ENCODE measurements at regions not wholly inside any gene's neighbourhood (a gene's known extent, or its start where the extent isn't known, plus 50 kb on each side); places are given as distances from the start of the nearest gene placed in this dataset.

- TF ChIP-seq CTCF (IDR thresholded peaks at IDR 0.05; ENCODE audit: insufficient read depth, low read length, poor library complexity, severe bottlenecking): no peak
- Histone ChIP-seq H3K36me3 (ENCODE audit: control insufficient read depth, insufficient read depth, low read length) (no peaks in the 10 kb centered on the region), H3K27me3 (ENCODE audit: control insufficient read depth, insufficient read depth, low read length) (no peaks in the 10 kb centered on the region), H3K4me3 (ENCODE audit: low read depth, low read length) (no peak overlapping the region)
- DNase-seq (ENCODE audit: low read depth): no peak
Observed at GRCh38 chr1:157238585-157238984, 100.4 kb upstream of the ETV3 start.

DNA sequence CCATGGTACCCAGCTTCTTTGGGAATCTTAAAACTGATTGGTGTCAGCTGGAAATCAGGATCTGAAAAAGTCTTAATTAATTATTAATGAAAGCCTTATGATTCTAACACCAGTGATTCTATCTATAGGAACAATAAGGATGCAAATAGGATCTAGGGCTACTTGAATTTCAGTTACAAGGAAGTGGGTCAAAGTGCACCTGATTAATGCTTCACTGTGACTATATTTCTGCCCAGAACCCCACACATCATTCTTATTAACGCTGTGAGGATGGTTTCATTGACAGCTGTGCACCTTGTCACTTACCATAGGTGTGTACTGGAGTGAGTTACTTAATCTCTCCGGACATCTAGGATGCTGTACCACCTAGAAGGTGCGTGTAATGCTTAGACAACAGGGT lies 99.8 kb upstream of the ETV3 start:
- Histone ChIP-seq H3K4me3 (ENCODE audit: low read depth, low read length) (no peak overlapping the region), H3K27me3 (ENCODE audit: control insufficient read depth, insufficient read depth, low read length) (no peaks in the 10 kb centered on the region)

DNA sequence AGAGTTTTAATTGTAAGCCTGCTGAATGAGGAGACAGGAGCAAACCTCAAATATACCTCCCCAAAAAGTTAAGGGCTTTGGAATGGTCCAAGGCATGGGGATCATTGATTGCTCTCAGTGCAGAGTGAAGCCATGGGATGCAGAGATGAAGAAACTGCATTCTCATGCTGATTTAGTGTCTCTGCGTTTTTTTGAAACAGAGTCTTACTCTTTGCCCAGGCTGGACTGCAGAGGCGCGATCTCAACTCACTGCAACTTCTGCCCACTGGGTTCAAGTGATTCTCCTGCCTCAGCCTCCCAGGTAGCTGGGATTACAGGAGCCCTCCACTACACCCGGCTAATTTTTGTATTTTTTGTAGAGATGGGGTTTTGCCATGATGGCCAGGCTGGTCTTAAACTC lies 99.3 kb upstream of the ETV3 start:
- no peak for TF ChIP-seq CTCF (IDR thresholded peaks at IDR 0.05; ENCODE audit: insufficient read depth, low read length, poor library complexity, severe bottlenecking)
- H3K36me3 ChIP-seq (ENCODE audit: control insufficient read depth, insufficient read depth, low read length): no peaks in the 10 kb centered on the region
- H3K4me3 ChIP-seq (ENCODE audit: low read depth, low read length): no peak overlapping the region
- H3K27me3 ChIP-seq (ENCODE audit: control insufficient read depth, insufficient read depth, low read length): no peaks in the 10 kb centered on the region
- no peak for DNase-seq (ENCODE audit: low read depth)

More for the DNA sequence above, 99.8 kb upstream of the ETV3 start:
- no peak for DNase-seq (ENCODE audit: low read depth)
- no peaks in the 10 kb centered on the region for H3K36me3 ChIP-seq (ENCODE audit: control insufficient read depth, insufficient read depth, low read length)
- TF ChIP-seq CTCF (IDR thresholded peaks at IDR 0.05; ENCODE audit: insufficient read depth, low read length, poor library complexity, severe bottlenecking): no peak

- no peak for TF ChIP-seq CTCF (IDR thresholded peaks at IDR 0.05; ENCODE audit: insufficient read depth, low read length, poor library complexity, severe bottlenecking)
- H3K4me3 ChIP-seq (ENCODE audit: low read depth, low read length): no peak overlapping the region
- H3K36me3 ChIP-seq (ENCODE audit: control insufficient read depth, insufficient read depth, low read length): no peaks in the 10 kb centered on the region
- no peaks in the 10 kb centered on the region for H3K27me3 ChIP-seq (ENCODE audit: control insufficient read depth, insufficient read depth, low read length)
- DNase-seq (ENCODE audit: low read depth): no peak
Observed at GRCh38 chr1:157236072-157236471, 97.9 kb upstream of the ETV3 start.

- no peak for TF ChIP-seq CTCF (IDR thresholded peaks at IDR 0.05; ENCODE audit: insufficient read depth, low read length, poor library complexity, severe bottlenecking)
- Histone ChIP-seq H3K4me3 (ENCODE audit: low read depth, low read length) (no peak overlapping the region), H3K36me3 (ENCODE audit: control insufficient read depth, insufficient read depth, low read length) (no peaks in the 10 kb centered on the region), H3K27me3 (ENCODE audit: control insufficient read depth, insufficient read depth, low read length) (no peaks in the 10 kb centered on the region)
- DNase-seq (ENCODE audit: low read depth): no peak
Observed at GRCh38 chr1:157235307-157235706, 97.1 kb upstream of the ETV3 start.

- TF ChIP-seq CTCF (IDR thresholded peaks at IDR 0.05; ENCODE audit: insufficient read depth, low read length, poor library complexity, severe bottlenecking): no peak
- no peak for DNase-seq (ENCODE audit: low read depth)
- no peaks in the 10 kb centered on the region for H3K36me3 ChIP-seq (ENCODE audit: control insufficient read depth, insufficient read depth, low read length)
- no peaks in the 10 kb centered on the region for H3K27me3 ChIP-seq (ENCODE audit: control insufficient read depth, insufficient read depth, low read length)
- no peak overlapping the region for H3K4me3 ChIP-seq (ENCODE audit: low read depth, low read length)
Observed at GRCh38 chr1:157234705-157235273, 96.6 kb upstream of the ETV3 start.
